HEK293T (cell line): ENCODE measurements at regions not wholly inside any gene's neighbourhood (a gene's known extent, or its start where the extent isn't known, plus 50 kb on each side); places are given as distances from the start of the nearest gene placed in this dataset.

ENCODE experiments used
- ELF4 ChIP-seq: fragments of 450-650 bp; IDR thresholded peaks from 2 replicates; pipeline ENCODE4 v1.6.1; 2017; ENCODE audit warnings: antibody characterized with exemption
- FOXA1 ChIP-seq: fragments of 450-650 bp; IDR thresholded peaks from 2 replicates; pipeline ENCODE4 v1.6.1; 2016; ENCODE audit warnings: mild to moderate bottlenecking
- HDGF ChIP-seq: fragments of 450-650 bp; IDR thresholded peaks from 2 replicates; pipeline ENCODE4 v1.6.1; 2017; ENCODE audit warnings: antibody characterized with exemption, borderline replicate concordance
- NFRKB ChIP-seq: fragments of 450-650 bp; IDR thresholded peaks from 2 replicates; pipeline ENCODE4 v1.6.1; 2016; ENCODE audit warnings: mild to moderate bottlenecking, moderate library complexity
- SUZ12 ChIP-seq: fragments of 450-650 bp; IDR thresholded peaks from 2 replicates; pipeline ENCODE4 v1.6.1; 2016; ENCODE audit warnings: mild to moderate bottlenecking
- ZNF384 ChIP-seq: fragments of 450-650 bp; IDR thresholded peaks from 2 replicates; pipeline ENCODE4 v1.6.1; 2016

DNA sequence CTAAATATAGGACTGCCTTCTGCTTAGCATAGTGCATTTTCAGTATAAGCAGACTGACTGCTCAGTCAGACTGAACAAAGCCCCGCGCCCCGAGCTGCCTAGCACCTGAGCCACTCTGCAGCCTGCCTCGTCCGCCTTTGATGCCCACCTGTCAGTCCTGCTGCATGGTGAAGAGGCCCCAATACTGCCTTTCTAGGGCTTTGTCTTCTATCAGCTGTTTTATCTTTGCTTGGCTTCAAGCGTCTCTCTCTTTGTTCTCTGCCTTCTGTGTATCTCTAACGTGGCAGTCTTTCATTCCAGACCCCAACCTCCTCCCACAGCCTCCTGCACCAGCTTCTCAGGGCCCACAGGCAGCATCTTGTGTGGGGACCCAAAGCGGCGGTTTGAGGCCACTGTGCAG lies 1001.0 kb downstream of the VRK1 start:
- TF ChIP-seq FOXA1: no peak
- no peak for TF ChIP-seq HDGF
- TF ChIP-seq ZNF384: no peak
- no peak for TF ChIP-seq SUZ12
- no peak for TF ChIP-seq NFRKB
- TF ChIP-seq ELF4: no peak
